H9 (cell line): ENCODE measurements at regions not wholly inside any gene's neighbourhood (a gene's known extent, or its start where the extent isn't known, plus 50 kb on each side); places are given as distances from the start of the nearest gene placed in this dataset.

Source experiments
- DNase-seq: peaks from one replicate; pipeline ENCODE4 v3.0.0-alpha.2; 2017
- H2AFZ ChIP-seq: one replicate; pipeline ENCODE4 v1.6.1; 2013; ENCODE audit warnings: mild to moderate bottlenecking, low read length, control low read depth, moderate library complexity
- H2AK5ac ChIP-seq: 2 replicates; pipeline ENCODE4 v1.6.1; 2013; ENCODE audit warnings: low read length, control low read depth, mixed read lengths; ENCODE audit not compliant: insufficient read length
- H2BK120ac ChIP-seq: one replicate; pipeline ENCODE4 v1.6.1; 2013; ENCODE audit warnings: low read depth, mild to moderate bottlenecking, low read length, control low read depth, inconsistent platforms; ENCODE audit not compliant: poor library complexity, severe bottlenecking
- H2BK12ac ChIP-seq: 2 replicates; pipeline ENCODE4 v1.6.1; 2013; ENCODE audit warnings: low read length, control low read depth, mixed read lengths, low read depth; ENCODE audit not compliant: insufficient read length
- H2BK15ac ChIP-seq: 2 replicates; pipeline ENCODE4 v1.6.1; 2013; ENCODE audit warnings: low read depth, low read length, control low read depth
- H2BK20ac ChIP-seq: one replicate; pipeline ENCODE4 v1.6.1; 2013; ENCODE audit warnings: low read depth, mild to moderate bottlenecking, low read length, control low read depth, inconsistent platforms; ENCODE audit not compliant: poor library complexity, severe bottlenecking
- H2BK5ac ChIP-seq: 2 replicates; pipeline ENCODE4 v1.6.1; 2013; ENCODE audit warnings: low read length, control low read depth, mixed read lengths; ENCODE audit not compliant: insufficient read length
- H3K14ac ChIP-seq: 2 replicates; pipeline ENCODE4 v1.6.1; 2013; ENCODE audit warnings: low read length, control low read depth; ENCODE audit not compliant: insufficient read depth
- H3K18ac ChIP-seq: 2 replicates; pipeline ENCODE4 v1.6.1; 2013; ENCODE audit warnings: low read depth, mild to moderate bottlenecking, mixed read lengths, low read length, control low read depth; ENCODE audit not compliant: insufficient read length
- H3K23ac ChIP-seq: 2 replicates; pipeline ENCODE4 v1.6.1; 2013; ENCODE audit warnings: low read length, control low read depth, mixed read lengths, low read depth; ENCODE audit not compliant: insufficient read length
- H3K23me2 ChIP-seq: 2 replicates; pipeline ENCODE4 v1.6.1; 2013; ENCODE audit warnings: low read depth, mild to moderate bottlenecking, mixed read lengths, low read length, control low read depth; ENCODE audit not compliant: insufficient read length, poor library complexity, severe bottlenecking
- H3K27ac ChIP-seq: 2 replicates; pipeline ENCODE4 v1.5.1; 2013; ENCODE audit warnings: low read length, control low read depth, mixed read lengths, low read depth; ENCODE audit not compliant: insufficient read length
- H3K27me3 ChIP-seq: 2 replicates; pipeline ENCODE4 v1.6.1; 2013; ENCODE audit warnings: low read length, control low read depth, inconsistent platforms; ENCODE audit not compliant: insufficient read depth
- H3K4ac ChIP-seq: 2 replicates; pipeline ENCODE4 v1.6.1; 2013; ENCODE audit warnings: low read depth, mild to moderate bottlenecking, control low read depth, inconsistent platforms, low read length, moderate library complexity
- H3K4me1 ChIP-seq: 2 replicates; pipeline ENCODE4 v1.6.1; 2013; ENCODE audit warnings: low read length, control low read depth, inconsistent platforms; ENCODE audit not compliant: insufficient read depth
- H3K4me2 ChIP-seq: 2 replicates; pipeline ENCODE4 v1.6.1; 2013; ENCODE audit warnings: low read length, control low read depth, mixed read lengths; ENCODE audit not compliant: insufficient read length, insufficient read depth
- H3K56ac ChIP-seq: 2 replicates; pipeline ENCODE4 v1.6.1; 2013; ENCODE audit warnings: low read depth, mild to moderate bottlenecking, mixed read lengths, low read length, control low read depth; ENCODE audit not compliant: insufficient read length
- H3K79me1 ChIP-seq: 2 replicates; pipeline ENCODE4 v1.6.1; 2013; ENCODE audit warnings: low read depth, mild to moderate bottlenecking, moderate library complexity, low read length, control low read depth, inconsistent platforms; ENCODE audit not compliant: insufficient read depth, poor library complexity, severe bottlenecking
- H3K79me2 ChIP-seq: 2 replicates; pipeline ENCODE4 v1.6.1; 2013; ENCODE audit warnings: low read length, control low read depth, inconsistent platforms; ENCODE audit not compliant: insufficient read depth
- H3K9ac ChIP-seq: 2 replicates; pipeline ENCODE4 v1.6.1; 2013; ENCODE audit warnings: low read length, control low read depth, mixed read lengths; ENCODE audit not compliant: insufficient read length; ENCODE audit errors: extremely low read depth
- H3K9me3 ChIP-seq: one replicate; pipeline ENCODE4 v1.6.1; 2013; ENCODE audit warnings: low read depth, low read length, inconsistent platforms; ENCODE audit not compliant: control insufficient read depth
- H3T11ph ChIP-seq: one replicate; pipeline ENCODE4 v1.6.1; 2013; ENCODE audit warnings: mild to moderate bottlenecking, low read length, control low read depth, inconsistent platforms
- H4K20me1 ChIP-seq: one replicate; pipeline ENCODE4 v1.6.1; 2013; ENCODE audit not compliant: control insufficient read depth, insufficient read length, insufficient read depth
- H4K5ac ChIP-seq: 2 replicates; pipeline ENCODE4 v1.6.1; 2013; ENCODE audit warnings: low read depth, mild to moderate bottlenecking, mixed read lengths, low read length, control low read depth; ENCODE audit not compliant: insufficient read length
- H4K8ac ChIP-seq: replicated peaks from 2 replicates; pipeline ENCODE4 v1.6.1; 2013; ENCODE audit warnings: low read length, control low read depth, mixed read lengths, low read depth; ENCODE audit not compliant: insufficient read length
- H4K91ac ChIP-seq: 2 replicates; pipeline ENCODE4 v1.6.1; 2013; ENCODE audit warnings: low read depth, mild to moderate bottlenecking, moderate library complexity, mixed read lengths, low read length, control low read depth; ENCODE audit not compliant: insufficient read length
- H3K27ac Mint-ChIP-seq, 3 experiments: 2 replicates in 2 of 3; 3 replicates in 1 of 3; pipeline ENCODE4 v1.8.0; 2020 to 2021; ENCODE audit warnings: mixed read lengths in 3 of 3, mild to moderate bottlenecking in 1 of 3, moderate library complexity in 1 of 3
- H3K27me3 Mint-ChIP-seq: 2 replicates; pipeline ENCODE4 v1.8.0; 2021; ENCODE audit warnings: low read depth, mild to moderate bottlenecking, moderate library complexity, mixed read lengths
- H3K36me3 Mint-ChIP-seq, 3 experiments: 2 replicates in 2 of 3; 3 replicates in 1 of 3; pipeline ENCODE4 v1.8.0; 2020 to 2021; ENCODE audit warnings: low read depth in 3 of 3, mixed read lengths in 3 of 3; ENCODE audit not compliant: insufficient read depth in 1 of 3
- H3K4me1 Mint-ChIP-seq, 2 experiments: 2 replicates each; pipeline ENCODE4 v1.8.0; 2020; ENCODE audit warnings: mixed read lengths in 2 of 2
- H3K4me3 Mint-ChIP-seq, 2 experiments: 2 replicates in 1 of 2; 3 replicates in 1 of 2; pipeline ENCODE4 v1.8.0; 2020 to 2021; ENCODE audit warnings: mild to moderate bottlenecking in 2 of 2, mixed read lengths in 2 of 2, moderate library complexity in 1 of 2
- H3K9me3 Mint-ChIP-seq, 2 experiments: 2 replicates in 1 of 2; 3 replicates in 1 of 2; pipeline ENCODE4 v1.8.0; 2020; ENCODE audit warnings: mild to moderate bottlenecking in 2 of 2, mixed read lengths in 2 of 2, moderate library complexity in 1 of 2
- WGBS: extraction: QIAGEN DNeasy Blood & Tissue Kit; methylation state at CpG from one replicate; pipeline ENCODE4 v1.1.7; 2013; ENCODE audit warnings: missing lambda C conversion rate, low lambda C conversion rate, mixed read lengths; ENCODE audit not compliant: insufficient read length; ENCODE audit errors: extremely low coverage; 5-methylcytosine and 5-hydroxymethylcytosine counted together
- TF ChIP-seq, protein P1 (sequence below): fragments of 200-600 bp; sonication (generic); conservative IDR thresholded peaks from 3 replicates; pipeline ENCODE4 v1.8.0; 2021; ENCODE audit warnings: antibody characterized with exemption, mild to moderate bottlenecking

GRCh38 chr10:64518456-64518855 is 997.3 kb downstream of the REEP3 start:
- Histone ChIP-seq H4K8ac (no peak overlapping the region), H2AFZ (no peak overlapping the region), H3K14ac (no peak overlapping the region), H2BK5ac (no peak overlapping the region), H3K4ac (no peak overlapping the region), H2BK20ac (no peak overlapping the region), H3K23me2 (no peaks in the 10 kb centered on the region), H3K27ac (no peak overlapping the region), H3K4me1 (no peaks in the 10 kb centered on the region), H3K23ac (no peak overlapping the region), H2BK12ac (no peak overlapping the region), H3K18ac (no peak overlapping the region), H2AK5ac (no peak overlapping the region), H3K79me1 (no peaks in the 10 kb centered on the region), H3K27me3 (no peaks in the 10 kb centered on the region), H2BK120ac (no peak overlapping the region), H3K56ac (no peak overlapping the region), H3T11ph (no peak overlapping the region), H3K79me2 (no peaks in the 10 kb centered on the region), H4K20me1 (no peaks in the 10 kb centered on the region), H3K9ac (no peak overlapping the region), H4K91ac (no peak overlapping the region), H2BK15ac (no peak overlapping the region), H4K5ac (no peak overlapping the region), H3K9me3 (no peaks in the 10 kb centered on the region), H3K4me2 (no peak overlapping the region)
- TF ChIP-seq, protein P1, sequence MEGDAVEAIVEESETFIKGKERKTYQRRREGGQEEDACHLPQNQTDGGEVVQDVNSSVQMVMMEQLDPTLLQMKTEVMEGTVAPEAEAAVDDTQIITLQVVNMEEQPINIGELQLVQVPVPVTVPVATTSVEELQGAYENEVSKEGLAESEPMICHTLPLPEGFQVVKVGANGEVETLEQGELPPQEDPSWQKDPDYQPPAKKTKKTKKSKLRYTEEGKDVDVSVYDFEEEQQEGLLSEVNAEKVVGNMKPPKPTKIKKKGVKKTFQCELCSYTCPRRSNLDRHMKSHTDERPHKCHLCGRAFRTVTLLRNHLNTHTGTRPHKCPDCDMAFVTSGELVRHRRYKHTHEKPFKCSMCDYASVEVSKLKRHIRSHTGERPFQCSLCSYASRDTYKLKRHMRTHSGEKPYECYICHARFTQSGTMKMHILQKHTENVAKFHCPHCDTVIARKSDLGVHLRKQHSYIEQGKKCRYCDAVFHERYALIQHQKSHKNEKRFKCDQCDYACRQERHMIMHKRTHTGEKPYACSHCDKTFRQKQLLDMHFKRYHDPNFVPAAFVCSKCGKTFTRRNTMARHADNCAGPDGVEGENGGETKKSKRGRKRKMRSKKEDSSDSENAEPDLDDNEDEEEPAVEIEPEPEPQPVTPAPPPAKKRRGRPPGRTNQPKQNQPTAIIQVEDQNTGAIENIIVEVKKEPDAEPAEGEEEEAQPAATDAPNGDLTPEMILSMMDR, result no peak
- H3K27ac Mint-ChIP-seq, result no peak overlapping the region
- H3K9me3 Mint-ChIP-seq, result no peaks in the 10 kb centered on the region
- no peaks in the 10 kb centered on the region for H3K4me1 Mint-ChIP-seq
- no CpG with 5 or more reads among the region's 2 CpGs for WGBS
- H3K27me3 Mint-ChIP-seq, result no peaks in the 10 kb centered on the region
- no peak for DNase-seq
- H3K36me3 Mint-ChIP-seq, result no peaks in the 10 kb centered on the region
- no peak overlapping the region for H3K4me3 Mint-ChIP-seq
